ENCODE measurements at regions not wholly inside any gene's neighbourhood (a gene's known extent, or its start where the extent isn't known, plus 50 kb on each side); places are given as distances from the start of the nearest gene placed in this dataset.

DNA sequence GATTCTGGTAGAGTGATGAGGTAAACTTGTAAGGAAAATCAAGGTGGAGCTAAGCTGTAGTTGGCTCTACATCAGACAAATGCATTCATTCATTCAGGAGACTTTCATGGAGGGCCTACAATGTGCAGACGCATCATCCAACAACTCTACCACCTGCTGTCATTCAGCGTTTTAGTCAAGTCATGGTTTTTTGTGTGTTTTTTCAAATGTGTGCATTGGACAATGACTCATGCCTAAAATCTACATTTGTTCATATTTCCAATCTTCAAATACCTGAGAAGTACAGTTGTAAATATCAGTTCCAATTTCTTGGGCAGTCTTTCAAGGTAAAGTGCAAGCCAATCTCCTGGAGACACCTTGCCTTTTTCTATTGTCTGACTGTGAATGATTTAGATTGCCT lies 108.0 kb upstream of the LGALSL start:
- H3K14ac ChIP-seq (ENCODE audit: insufficient read length): no peak overlapping the region
- H4K20me1 ChIP-seq (replicated peaks in 1 of 2; ENCODE audit: control insufficient read depth in 1 of 2, insufficient read depth in 2 of 2, low read length in 2 of 2): no peaks in the 10 kb centered on the region
- H3K4me3 ChIP-seq (ENCODE audit: extremely low read depth in 1 of 4, insufficient read depth in 2 of 4, low read depth in 3 of 4, low read length in 4 of 4): no peak overlapping the region
- no peaks in the 10 kb centered on the region for H3K79me2 ChIP-seq (ENCODE audit: control insufficient read depth in 1 of 2, insufficient read depth in 2 of 2, low read length in 2 of 2)
- no peak overlapping the region for H2AFZ ChIP-seq (ENCODE audit: low read length)
- H3K56ac ChIP-seq (replicated peaks; ENCODE audit: insufficient read length, low read depth, low read length): no peak overlapping the region
- H3K18ac ChIP-seq (ENCODE audit: extremely low read depth, low read length): no peak overlapping the region
- H3K4ac ChIP-seq (replicated peaks; ENCODE audit: insufficient read length, low read depth, low read length): no peak overlapping the region
- ChIA-PET POLR2A (ENCODE audit: partially characterized antibody) (interaction anchor here (2.3 kb wide), 1 partner anchor 58 kb away, joined by 5 read pairs; no protein-coding TSS in a partner anchor), CTCF (ENCODE audit: partially characterized antibody) (interaction anchor here (0.6 to 2.6 kb wide), 3 partner anchors 16 to 695 kb away, joined by 3 to 16 read pairs (median 4); no protein-coding TSS in a partner anchor)
- no peak overlapping the region for H2BK20ac ChIP-seq (ENCODE audit: low read length)
- no peaks in the 10 kb centered on the region for H3K79me1 ChIP-seq (ENCODE audit: low read depth, low read length)
- H4K5ac ChIP-seq (ENCODE audit: insufficient read length, low read depth, low read length): no peak overlapping the region
- no peaks in the 10 kb centered on the region for H3K4me1 ChIP-seq (replicated peaks in 1 of 4; ENCODE audit: control insufficient read depth in 3 of 4, insufficient read depth in 4 of 4, low read length in 3 of 4)
- no peak overlapping the region for H3K4me2 ChIP-seq (ENCODE audit: insufficient read depth in 1 of 2, low read depth in 2 of 2, low read length in 2 of 2)
- no peak for DNase-seq (ENCODE audit: low read depth in 1 of 2, low spot score in 2 of 2)
- H4K8ac ChIP-seq (ENCODE audit: extremely low read depth, insufficient read depth, low read length): no peak overlapping the region
- H3K27me3 ChIP-seq (replicated peaks in 1 of 4; ENCODE audit: control insufficient read depth in 3 of 4, extremely low read depth in 1 of 4, insufficient read depth in 3 of 4, low read length in 3 of 4): no peaks in the 10 kb centered on the region
- no peaks in the 10 kb centered on the region for H3K9me3 ChIP-seq (ENCODE audit: insufficient read depth in 2 of 2, low read depth in 1 of 2, low read length in 1 of 2)
- 91% methylated on average over 2 of the region's 2 CpGs; no CpG with 5 or more reads in 1 of the 2 experiments for WGBS, 2 experiments (ENCODE audit: extremely low coverage in 1 of 2, insufficient coverage in 1 of 2, insufficient read length in 1 of 2, insufficient replicate concordance in 2 of 2, low coverage in 1 of 2, low lambda C conversion rate in 2 of 2, missing lambda C conversion rate in 1 of 2)
- H2BK15ac ChIP-seq (ENCODE audit: low read length): no peak overlapping the region
- H2BK5ac ChIP-seq (ENCODE audit: low read depth, low read length): no peak overlapping the region
- H2AK5ac ChIP-seq (ENCODE audit: low read depth, low read length): no peak overlapping the region
- H2BK12ac ChIP-seq (ENCODE audit: low read depth, low read length): no peak overlapping the region
- no peak for FAIRE-seq
- no peak overlapping the region for H2BK120ac ChIP-seq (replicated peaks; ENCODE audit: low read depth, low read length)
- H3K27ac ChIP-seq (ENCODE audit: low read depth, low read length): no peak overlapping the region
- no peaks in the 10 kb centered on the region for H3K36me3 ChIP-seq (ENCODE audit: control insufficient read depth in 2 of 4, insufficient read depth in 4 of 4, low read length in 3 of 4)
- TF ChIP-seq JUN (IDR thresholded peaks at IDR 0.05; ENCODE audit: low read depth, low read length): no peak
- TF ChIP-seq POLR2A (IDR thresholded peaks at IDR 0.05; ENCODE audit: control extremely low read depth in 1 of 2, low read depth in 2 of 2, low read length in 2 of 2): no peak
- TF ChIP-seq EZH2 (IDR thresholded peaks at IDR 0.05; ENCODE audit: low read depth, low read length, severe bottlenecking): no peak
- no peak for TF ChIP-seq RNF2 (IDR thresholded peaks at IDR 0.05; ENCODE audit: borderline replicate concordance, low read depth, low read length, missing control alignments, poor library complexity, severe bottlenecking)
- TF ChIP-seq CTBP2 (IDR thresholded peaks at IDR 0.05; ENCODE audit: borderline replicate concordance, insufficient read depth, insufficient read length, low read length): no peak
- no peak for TF ChIP-seq PHF8 (conservative IDR thresholded peaks at IDR 0.05; ENCODE audit: low read depth, low read length)
- no peak for TF ChIP-seq ASH2L (IDR thresholded peaks at IDR 0.05; ENCODE audit: low read length)
- no peak overlapping the region for H3K23ac ChIP-seq (ENCODE audit: insufficient read length)
- no peak overlapping the region for H3K9ac ChIP-seq (replicated peaks in 1 of 4; ENCODE audit: extremely low read depth in 1 of 4, low read depth in 3 of 4, low read length in 3 of 4)
- H4K91ac ChIP-seq (replicated peaks; ENCODE audit: insufficient read length, low read length): peak overlapping the region; percentile 44
- H3K23me2 ChIP-seq (ENCODE audit: low read depth, low read length): no peaks in the 10 kb centered on the region

Measured in H1 (cell line).